Stromal cell of bone marrow (primary cell): ENCODE measurements at regions not wholly inside any gene's neighbourhood (a gene's known extent, or its start where the extent isn't known, plus 50 kb on each side); places are given as distances from the start of the nearest gene placed in this dataset.

Experiments used
- DNase-seq: peaks from one replicate; pipeline ENCODE4 v3.0.0-alpha.2; 2012; ENCODE audit warnings: low read depth

DNA sequence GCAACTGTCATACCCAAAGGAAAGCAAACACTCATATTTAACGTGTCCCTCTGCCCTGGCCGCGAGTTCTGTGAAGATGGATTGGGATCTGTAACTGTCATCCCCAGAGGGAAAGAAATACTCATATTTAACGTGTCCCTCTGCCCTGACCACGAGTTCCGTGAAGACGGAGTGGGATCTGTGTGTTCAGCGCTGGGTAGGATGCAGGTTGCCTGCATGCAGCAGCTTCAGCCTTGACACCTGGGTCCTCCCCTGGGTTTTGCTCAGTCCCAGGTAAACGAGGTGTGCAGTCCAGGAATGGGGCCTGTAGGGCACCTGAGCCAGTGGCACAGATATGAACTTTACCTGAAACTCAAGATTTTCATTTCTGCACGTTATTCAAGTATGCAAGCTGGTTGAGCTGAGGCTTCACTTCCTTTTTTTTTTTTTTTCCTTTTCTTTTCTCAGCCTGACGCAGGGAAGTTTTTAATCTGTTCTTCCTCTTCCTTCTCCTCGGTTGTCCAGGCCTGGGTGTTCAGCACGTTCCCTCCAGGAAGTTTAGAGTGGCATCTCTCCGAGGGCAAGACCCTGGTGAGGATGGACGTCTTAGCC lies 159.0 kb upstream of the SHH start:
- no peak for DNase-seq

DNA sequence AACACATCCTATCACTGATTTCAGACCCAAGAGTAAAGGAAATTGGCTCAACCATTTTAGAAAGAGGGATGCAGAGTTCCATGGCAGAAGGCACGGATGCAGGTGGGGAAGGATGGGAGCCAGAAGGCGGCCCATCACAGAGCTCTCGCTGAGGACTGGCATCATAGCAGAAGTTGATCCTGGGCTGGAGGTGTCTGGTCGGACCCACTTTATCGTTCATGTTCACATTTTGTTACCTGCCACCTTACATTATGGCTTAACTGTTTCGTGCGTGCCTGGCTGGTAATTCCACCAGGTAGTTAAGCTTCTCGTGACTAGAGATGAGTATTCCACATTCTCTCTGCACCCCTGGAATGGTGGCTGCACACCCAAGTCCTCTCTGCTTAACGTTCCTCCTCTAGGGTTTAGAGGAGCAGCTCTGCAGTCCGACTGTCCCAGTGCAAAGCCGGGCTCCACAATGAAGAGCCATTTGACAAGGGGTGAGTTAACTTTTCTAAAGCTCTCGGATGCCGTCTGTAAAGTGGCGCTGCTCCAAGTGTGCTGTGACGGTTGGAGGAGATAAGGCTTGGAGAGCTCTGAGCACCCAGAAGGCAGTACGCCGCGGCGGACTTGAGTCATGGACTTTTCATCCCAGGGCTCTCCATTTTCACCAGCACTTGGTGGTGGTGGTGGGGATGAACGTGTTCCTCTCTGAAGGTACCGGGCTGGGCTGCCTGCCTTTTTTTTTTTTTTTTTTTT lies 157.1 kb upstream of the SHH start:
- DNase-seq = no peak

DNA sequence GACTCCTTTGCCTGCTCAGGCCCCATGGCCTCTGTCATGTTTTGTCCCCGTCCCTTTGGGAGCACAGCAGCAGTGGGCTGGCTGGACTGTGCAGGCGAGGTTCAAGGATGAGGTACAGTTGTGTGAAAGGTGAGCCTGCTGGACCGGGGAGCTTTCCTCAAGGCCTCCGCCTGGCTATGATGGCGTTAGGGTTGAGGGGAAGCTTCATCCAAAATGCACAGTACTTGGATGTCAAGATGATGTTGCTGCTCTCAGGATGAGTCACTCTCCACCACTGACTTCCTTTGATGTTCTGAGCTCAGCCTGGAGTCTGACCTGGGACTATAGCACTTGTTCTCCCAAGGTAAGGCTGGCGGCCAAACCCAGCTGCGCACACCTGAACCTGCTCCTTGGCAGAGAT lies 152.7 kb upstream of the SHH start:
- no peak for DNase-seq

DNA sequence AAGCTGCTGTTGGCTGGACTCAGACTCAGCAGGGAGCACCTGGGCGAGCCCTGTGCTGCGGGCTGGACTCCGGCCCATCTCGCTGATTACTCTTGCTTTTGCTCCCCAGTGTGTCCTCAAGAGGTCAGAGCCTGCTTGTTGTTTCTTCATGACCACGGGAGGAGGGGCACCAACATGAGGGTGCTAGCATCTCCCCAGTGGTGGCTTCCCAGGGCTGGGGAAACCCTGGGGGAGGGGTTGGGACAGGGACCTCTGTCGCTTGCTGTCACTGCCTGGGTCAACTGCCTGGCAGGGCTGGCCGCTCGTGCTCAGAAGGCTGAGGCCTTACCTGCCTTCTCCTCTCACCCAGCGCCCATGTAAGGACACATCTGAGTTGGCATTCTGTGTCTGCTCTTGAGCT lies 152.3 kb upstream of the SHH start:
- DNase-seq = no peak

DNA sequence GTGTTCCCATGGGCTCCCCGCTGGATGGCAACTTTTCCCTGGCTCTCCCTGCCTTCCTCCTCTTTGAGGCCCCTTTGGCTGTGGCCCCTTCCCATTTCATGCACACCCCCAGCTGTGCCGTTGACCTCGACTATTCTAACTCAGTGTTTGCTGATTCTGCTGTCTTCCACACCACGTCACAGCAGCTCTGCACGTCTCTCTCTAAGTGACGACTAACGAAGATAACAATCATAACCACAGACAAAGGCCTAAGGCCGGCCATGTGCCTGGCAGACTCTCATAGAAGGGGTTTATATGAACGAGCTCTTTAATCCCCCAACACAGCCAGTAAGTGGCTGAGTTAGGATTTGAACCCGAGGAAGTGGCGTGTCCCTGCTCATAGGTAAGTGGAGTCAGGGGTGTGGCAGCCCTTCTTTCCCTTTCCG lies 151.5 kb upstream of the SHH start:
- DNase-seq = no peak

DNA sequence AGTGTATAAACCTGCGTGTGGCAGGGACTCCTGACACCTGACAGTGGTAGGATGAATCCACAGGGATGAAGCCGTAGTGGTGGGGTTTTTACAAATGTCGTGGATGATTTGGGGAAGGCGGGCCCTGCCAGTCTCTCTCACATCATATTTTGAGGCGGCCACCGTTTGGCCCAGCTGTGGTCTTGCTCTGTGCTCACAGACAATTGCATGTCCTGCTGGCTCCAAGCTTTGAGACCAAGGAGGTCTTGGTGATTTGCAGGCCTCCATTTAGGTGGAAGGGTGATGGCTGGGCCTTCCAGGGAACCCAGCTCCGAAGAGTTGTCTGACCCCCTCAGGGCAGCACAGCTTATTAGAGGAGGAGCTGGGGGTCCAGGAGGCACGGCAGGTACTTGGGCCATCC lies 151.1 kb upstream of the SHH start:
- DNase-seq = no peak

DNA sequence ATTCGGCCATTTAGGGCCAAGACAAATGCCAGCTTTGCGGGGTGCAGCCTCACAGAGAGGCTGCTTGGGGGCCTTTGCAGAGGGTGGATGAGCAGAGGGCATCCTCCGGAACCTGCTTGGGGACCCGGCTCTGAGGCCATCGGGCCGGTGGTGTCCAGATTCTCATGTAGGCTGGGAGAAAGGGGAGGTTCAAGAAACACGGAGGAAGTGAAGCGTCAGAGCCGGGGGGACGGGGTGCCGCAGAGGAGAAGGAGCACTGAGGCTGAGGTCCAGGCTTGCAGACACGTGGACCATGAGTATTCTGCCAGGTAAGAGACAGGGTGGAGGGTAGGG lies 150.7 kb upstream of the SHH start:
- no peak for DNase-seq

DNA sequence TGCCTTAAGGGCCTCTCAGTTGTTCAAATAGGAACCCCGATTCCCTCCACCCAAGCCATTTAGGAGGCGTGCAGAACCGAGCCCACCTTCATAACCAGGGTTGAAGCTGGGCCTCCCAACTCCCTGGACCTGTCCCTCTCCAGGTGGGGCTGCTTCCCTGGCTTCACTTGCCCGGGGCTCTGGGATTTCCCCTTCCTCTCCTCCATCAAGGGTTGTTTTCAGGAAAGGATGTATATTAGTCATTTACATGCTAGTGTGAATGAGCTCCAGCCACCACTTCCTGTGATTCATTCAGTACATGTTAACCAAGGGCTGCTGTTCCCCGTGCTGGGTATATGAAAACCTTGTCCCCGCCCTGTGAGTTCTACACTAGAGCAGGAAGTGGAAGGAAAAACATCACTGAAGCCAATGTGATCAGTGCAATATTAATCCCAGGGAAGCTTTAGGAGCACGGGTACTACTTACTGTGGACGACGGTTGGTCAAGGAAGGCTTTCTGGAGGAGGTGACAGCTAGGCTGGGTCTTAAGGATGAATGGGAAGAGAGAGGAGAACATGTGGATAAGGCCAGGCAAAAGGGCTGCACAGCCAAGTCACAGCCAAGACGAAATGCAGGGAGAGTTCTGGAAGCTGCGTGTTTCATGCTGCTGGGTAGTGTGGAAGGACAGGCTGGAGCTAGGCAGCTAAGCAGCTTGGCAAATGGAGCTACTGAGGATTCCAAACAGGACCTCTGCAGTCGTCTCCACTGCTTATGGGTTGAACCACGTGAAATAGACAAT lies 150.1 kb upstream of the SHH start:
- DNase-seq = peak; percentile 11

DNA sequence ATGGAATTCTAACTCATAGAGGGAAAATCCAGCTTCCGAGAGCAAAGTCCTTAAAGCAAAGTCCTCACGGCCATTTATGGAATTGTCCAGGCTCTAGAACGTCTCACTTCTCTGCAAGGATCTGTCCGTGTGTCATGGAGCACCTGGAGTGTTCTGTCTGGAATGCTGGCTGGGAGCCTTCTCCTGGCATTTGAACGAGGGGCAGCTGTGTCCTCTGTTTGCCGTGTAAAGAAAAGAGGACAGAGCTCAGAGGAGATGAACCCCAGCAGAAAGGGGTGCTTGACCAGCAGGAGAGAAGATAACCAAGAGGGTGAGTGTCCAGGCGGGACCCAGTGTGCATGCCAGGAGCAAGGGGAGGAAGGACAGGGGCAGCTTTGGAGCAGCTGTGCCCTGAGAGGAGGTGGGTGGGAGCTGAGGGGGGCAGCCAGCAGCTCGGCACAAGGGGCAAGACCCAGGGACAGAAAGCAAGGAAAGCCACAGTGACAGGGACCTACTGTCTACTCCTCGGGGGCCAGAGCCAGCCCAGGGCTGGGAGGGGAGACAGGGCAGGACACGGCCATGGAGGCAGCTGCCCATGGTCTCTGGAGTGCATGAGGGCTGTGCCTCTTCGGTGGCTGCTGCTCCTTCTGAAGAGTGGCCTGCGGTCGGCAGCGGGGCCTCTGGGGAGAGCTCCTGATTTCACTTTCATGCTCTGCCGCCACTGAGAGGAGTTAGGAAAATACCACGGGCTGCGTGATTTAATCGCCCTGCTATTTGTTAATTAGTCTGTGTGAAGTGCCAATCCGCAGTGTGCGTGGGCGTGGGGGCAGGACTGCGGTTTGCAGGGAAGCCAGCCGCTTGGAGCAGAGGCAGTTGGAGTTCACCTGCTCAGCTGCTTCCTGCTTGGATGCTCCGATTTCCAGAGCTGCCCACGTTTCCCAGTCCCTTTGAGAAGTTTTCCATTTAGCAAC lies 149.3 kb upstream of the SHH start:
- no peak for DNase-seq

DNA sequence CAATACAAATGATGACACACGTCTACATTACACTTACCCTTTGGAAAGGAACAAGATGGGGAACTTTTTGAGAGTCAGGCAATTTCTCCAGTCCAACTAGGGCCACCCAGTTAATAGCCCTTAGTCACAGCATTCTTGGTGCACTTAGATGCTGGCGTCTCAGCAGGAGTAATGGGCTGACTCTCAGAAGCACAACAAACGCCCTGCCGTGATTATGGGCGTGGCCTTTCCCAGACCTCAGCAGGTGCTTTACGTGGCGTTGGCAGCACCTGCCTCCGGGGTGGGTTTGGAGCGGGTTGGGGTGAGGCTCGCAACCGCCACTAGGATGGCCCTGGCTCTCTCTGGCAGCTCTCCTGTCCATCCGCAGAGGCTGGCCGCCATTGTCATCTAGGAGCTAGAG lies 147.6 kb upstream of the SHH start:
- no peak for DNase-seq

DNA sequence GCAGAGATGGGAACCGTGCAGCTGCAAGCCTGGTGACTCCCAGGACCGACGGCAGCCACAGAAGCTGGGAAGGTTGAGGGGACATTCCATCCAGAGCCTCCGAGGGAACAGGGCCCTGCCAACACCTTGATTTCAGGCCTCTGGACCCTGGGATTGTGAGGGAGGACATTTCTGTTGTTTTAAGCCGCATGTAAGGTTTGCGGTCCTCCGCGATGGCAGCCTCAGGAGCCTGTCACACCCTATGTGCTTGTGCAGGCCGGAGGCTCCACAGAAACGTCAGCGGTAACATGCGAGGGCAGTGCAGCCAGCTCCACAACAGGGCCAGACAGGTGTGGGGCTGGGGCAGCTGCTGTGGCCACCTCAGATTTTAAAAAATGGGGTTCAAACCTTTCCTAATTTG lies 144.7 kb upstream of the SHH start:
- no peak for DNase-seq

DNA sequence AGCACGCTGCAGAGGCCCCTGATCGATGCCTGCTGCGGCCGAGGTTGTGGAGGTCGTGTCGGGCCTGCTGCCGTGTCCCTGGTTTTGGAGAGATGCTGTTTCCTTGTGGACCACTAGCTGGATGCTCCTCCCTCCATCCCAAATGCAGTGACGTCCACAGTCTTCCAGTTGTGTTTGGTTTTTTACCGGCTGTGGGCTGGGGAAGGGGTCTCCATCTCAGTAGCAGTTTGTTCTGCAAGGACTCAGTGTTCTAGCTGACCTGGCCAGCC lies 143.0 kb upstream of the SHH start:
- DNase-seq = no peak

DNA sequence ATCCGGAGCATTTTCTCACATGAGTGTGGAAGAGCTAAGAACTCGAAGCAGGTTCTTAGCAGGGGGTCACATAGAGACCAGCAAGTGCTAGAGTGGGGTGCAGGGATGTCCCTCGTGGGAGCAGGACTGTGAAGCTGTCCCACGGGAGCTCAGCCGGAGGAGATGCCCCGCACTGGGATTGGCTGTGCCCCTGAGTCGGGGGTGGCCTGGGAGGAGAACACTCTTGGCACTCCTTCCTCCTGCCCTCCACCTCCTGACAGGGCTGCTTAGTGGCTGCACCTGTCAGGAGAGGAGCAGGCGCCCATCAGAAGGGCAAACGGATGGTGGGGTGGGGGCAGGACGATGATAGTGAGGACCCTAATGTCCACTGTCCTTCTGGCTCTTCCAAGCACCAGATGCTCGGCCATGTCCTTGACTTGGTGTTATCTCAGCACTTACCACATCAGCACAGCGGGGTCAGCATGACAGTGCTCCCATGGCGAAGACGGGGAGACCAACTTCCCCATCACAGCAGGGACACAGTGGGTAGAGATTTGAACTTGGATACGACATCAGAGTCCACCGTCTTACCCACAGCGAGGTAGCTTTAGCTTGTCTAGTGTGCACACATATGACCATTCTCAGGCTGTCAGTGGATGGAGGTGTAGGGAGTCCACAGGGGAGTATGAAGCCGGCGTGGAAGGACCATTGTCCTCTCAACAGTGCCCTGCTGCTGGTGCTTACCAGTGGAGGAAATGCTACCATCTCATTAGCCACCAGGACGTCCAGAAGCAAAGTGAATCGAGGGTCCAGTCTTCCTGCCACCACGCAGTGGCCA lies 142.5 kb upstream of the SHH start:
- no peak for DNase-seq

DNA sequence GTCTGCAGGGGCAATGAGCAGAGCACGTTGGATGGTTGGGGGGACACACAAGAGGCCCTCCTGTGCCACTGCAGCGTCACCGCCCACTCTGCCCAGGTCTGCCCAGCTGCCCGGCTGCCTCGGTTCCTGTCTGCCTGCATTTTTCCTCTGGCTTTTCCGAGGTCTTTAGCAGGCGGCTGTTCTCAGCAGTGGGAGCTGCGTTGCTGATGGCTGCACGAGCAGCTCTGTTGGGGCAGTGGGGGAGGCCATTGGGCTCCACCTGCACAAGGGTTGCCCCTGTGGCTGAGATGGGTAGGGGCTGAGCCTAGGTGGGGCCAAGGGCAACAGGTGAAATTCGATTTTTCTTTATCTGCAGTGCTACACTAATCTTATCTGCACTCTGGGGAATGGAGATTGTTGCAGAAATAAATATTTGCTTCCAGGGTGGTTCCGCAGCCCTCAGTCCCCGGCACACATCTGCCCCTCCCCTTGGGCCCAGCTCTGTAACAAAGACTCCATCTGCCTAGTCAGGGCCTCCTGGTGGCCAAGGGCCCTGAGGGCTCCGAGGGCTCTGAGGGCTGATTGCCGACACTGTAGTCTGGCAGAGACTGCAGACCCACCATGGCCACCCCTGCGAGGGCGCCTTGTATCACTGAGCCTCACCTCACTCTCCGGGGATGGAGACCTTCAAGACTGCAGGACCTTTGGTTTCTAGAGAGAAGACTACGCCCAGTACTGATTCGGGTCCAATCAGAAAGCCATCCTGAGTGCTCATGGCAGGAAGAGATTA lies 141.7 kb upstream of the SHH start:
- no peak for DNase-seq

DNA sequence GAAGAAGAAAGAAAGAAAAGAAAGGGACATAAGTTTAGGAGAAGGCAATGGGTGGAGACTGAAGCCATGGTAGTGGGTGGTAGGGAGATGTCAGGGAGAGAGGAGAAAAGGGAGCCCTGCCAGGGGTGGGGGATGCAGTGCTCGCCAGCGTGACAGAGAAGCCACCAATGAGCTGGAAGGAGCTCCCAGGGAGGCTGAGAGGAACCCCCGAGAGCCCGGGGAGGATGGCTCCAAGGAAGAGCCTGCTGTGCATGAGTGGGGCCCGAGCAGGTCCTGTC lies 141.2 kb upstream of the SHH start:
- DNase-seq = no peak

DNA sequence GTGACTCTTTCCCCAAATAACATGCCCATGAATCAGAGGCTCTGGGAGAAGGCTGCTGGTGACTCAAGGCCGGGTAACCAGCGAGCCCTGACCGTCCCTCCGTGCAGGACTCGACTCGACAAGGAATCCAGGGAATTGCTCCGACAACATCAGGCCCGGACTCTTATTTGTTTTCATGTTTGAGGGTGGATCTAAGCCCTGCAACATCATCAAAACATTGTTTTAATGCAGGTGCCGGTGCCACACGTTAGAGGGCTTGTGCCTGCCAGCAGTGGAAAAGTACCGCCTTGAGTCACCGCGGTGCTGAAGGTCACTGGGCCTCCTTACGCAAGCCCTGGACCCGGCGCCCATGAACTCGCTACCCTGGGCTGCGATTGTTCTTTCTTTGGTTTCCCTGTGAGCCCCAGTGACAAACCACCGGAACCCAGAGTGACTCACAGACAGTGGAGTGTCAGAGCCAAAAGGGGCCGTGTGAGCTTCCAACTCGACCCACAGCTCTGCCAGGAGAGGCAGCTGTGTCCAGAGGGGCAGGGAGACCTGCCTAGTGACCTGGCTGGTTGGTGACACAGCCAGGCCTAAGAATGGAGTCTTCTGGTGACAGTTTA lies 139.4 kb upstream of the SHH start:
- DNase-seq = peak; percentile 30

DNA sequence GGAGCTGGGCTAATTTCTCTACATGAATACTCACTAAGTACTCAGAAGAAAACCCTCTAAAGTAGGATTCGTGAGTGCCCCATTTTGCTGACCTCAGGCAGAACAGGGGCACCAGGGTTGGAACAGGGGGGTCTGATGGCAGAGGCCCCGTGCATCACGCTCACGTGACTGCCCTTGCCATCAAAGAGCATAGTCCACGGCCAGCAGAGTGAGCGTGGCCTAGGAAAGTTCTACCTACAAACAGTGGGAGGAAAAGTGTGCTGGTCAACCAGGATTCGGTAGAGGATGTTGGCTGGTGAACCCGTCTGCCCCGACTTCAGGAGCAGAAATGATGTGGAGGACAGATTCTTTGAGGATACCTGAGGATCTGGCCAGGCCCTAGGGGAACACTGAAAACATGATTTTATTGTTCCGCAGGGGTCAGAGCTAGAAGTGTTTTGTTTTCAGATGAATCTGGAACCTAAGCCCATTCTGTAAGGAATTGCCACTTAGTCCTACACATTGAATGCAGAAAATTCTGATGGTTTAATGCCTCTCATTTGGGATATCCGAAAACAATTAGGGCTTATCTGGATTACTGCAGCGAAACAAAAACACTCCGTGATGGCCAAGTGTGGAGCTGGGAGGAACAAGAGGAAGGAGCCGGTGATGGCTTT lies 138.8 kb upstream of the SHH start:
- DNase-seq = no peak

DNA sequence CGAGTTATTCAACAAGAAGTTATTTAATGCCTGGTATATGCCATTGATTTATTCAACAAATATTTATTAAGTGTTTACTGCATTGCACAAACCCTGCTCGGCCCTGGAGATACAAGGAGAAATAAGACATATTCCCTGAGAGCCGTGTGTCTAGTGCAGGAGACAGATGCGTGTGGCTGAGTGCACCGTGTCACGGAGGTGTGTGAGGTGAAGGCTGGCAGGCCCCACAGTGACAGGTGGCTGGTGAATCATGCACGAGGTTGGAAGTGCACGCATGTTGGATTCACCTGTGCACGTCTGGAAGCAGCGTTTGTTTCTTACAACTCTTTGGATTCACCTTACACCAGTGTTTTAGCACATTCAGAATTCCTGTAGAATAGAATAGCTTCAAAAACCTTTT lies 136.6 kb upstream of the SHH start:
- DNase-seq = no peak

DNA sequence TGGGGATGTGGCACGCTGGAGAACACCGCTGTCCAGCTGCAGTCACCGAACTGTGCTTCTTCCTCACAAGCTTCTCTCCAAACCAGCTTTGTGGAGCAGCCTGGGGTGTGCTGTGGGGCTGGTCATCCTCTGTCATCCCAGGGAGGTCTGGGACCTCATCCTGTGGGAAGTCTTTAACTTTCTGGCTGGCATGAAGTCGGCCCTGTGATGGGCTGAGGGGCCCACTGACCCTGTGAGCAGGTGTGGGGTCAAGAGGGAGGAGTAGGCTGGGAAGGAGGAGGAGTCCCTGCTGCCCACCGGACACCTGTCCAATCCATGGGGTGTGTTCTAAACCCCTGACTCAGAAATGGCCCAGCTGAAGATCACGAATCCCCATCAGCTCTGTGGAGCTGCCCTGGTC lies 136.2 kb upstream of the SHH start:
- no peak for DNase-seq

DNA sequence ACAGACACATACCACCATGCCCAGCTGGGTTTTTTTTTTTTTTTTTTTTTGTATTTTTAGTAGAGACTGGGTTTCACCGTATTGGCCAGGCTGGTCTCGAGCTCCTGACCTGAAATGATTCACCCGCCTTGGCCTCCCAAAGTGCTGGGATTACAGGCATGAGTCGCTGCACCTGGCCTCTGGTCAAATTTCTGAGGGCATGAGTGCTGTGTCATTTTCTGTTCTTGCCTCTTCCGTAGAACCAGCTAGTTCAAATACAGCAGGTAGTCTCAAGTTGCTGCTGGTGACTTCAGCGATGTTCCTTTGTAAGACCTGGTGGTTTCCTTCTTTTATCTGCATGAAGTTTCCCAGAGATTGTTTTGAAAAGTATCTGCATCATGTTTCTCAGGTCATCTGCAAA lies 134.8 kb upstream of the SHH start:
- no peak for DNase-seq
